ENCODE measurements at regions not wholly inside any gene's neighbourhood (a gene's known extent, or its start where the extent isn't known, plus 50 kb on each side); places are given as distances from the start of the nearest gene placed in this dataset.
"Not testable (repeated sequence)": the region's sequence is repeated elsewhere in the genome, so short reads cannot be mapped to it uniquely, and the experiment has no call there.

GRCh38 chr2:8613207-8613999 lies 68.5 kb upstream of the ID2 start:
- TF ChIP-seq CTCF, POLR2A (IDR thresholded peaks at IDR 0.05): not testable (repeated sequence)

Data from heart left ventricle (tissue), 13 donors.